ENCODE measurements at regions not wholly inside any gene's neighbourhood (a gene's known extent, or its start where the extent isn't known, plus 50 kb on each side); places are given as distances from the start of the nearest gene placed in this dataset.

GRCh38 chr9:2297771-2298170 lies 282.6 kb downstream of the SMARCA2 start:
- Histone ChIP-seq H3K4me3 (ENCODE audit: low read length) (no peak overlapping the region), H3K36me3 (ENCODE audit: control insufficient read depth, insufficient read depth, low read length, severe bottlenecking) (no peaks in the 10 kb centered on the region), H3K27me3 (replicated peaks; ENCODE audit: control insufficient read depth, insufficient read depth, low read length) (no peaks in the 10 kb centered on the region), H3K9ac (ENCODE audit: low read length) (no peak overlapping the region), H3K9me3 (ENCODE audit: control insufficient read depth, low read length) (peaks cover 6% of the 10 kb centered on the region), H3K4me1 (ENCODE audit: control insufficient read depth, insufficient read depth, low read length) (peaks cover 16% of the 10 kb centered on the region)
- no peak for DNase-seq (ENCODE audit: low read depth)

GRCh38 chr9:2298217-2298616 lies 283.1 kb downstream of the SMARCA2 start:
- no peaks in the 10 kb centered on the region for H3K27me3 ChIP-seq (replicated peaks; ENCODE audit: control insufficient read depth, insufficient read depth, low read length)
- peaks cover 6% of the 10 kb centered on the region for H3K9me3 ChIP-seq (ENCODE audit: control insufficient read depth, low read length)
- H3K4me1 ChIP-seq (ENCODE audit: control insufficient read depth, insufficient read depth, low read length) = peaks cover 13% of the 10 kb centered on the region

GRCh38 chr9:2299156-2299842 lies 284.2 kb downstream of the SMARCA2 start:
- Histone ChIP-seq H3K27me3 (replicated peaks; ENCODE audit: control insufficient read depth, insufficient read depth, low read length) (no peaks in the 10 kb centered on the region), H3K9me3 (ENCODE audit: control insufficient read depth, low read length) (peaks cover 6% of the 10 kb centered on the region), H3K36me3 (ENCODE audit: control insufficient read depth, insufficient read depth, low read length, severe bottlenecking) (no peaks in the 10 kb centered on the region), H3K9ac (ENCODE audit: low read length) (no peak overlapping the region), H3K4me1 (ENCODE audit: control insufficient read depth, insufficient read depth, low read length) (peaks cover 13% of the 10 kb centered on the region), H3K4me3 (ENCODE audit: low read length) (no peak overlapping the region)
- DNase-seq (ENCODE audit: low read depth) = no peak

More at GRCh38 chr9:2298217-2298616, 283.1 kb downstream of the SMARCA2 start:
- Histone ChIP-seq H3K9ac (ENCODE audit: low read length) (no peak overlapping the region), H3K4me3 (ENCODE audit: low read length) (no peak overlapping the region), H3K36me3 (ENCODE audit: control insufficient read depth, insufficient read depth, low read length, severe bottlenecking) (no peaks in the 10 kb centered on the region)
- no peak for DNase-seq (ENCODE audit: low read depth)

GRCh38 chr9:2299843-2300205 lies 284.7 kb downstream of the SMARCA2 start:
- Histone ChIP-seq H3K36me3 (ENCODE audit: control insufficient read depth, insufficient read depth, low read length, severe bottlenecking) (no peaks in the 10 kb centered on the region), H3K4me3 (ENCODE audit: low read length) (no peak overlapping the region), H3K9ac (ENCODE audit: low read length) (no peak overlapping the region), H3K9me3 (ENCODE audit: control insufficient read depth, low read length) (peaks cover 6% of the 10 kb centered on the region), H3K4me1 (ENCODE audit: control insufficient read depth, insufficient read depth, low read length) (peaks cover 13% of the 10 kb centered on the region), H3K27me3 (replicated peaks; ENCODE audit: control insufficient read depth, insufficient read depth, low read length) (no peaks in the 10 kb centered on the region)
- DNase-seq (ENCODE audit: low read depth) = no peak

GRCh38 chr9:2300325-2300724 lies 285.2 kb downstream of the SMARCA2 start:
- H3K36me3 ChIP-seq (ENCODE audit: control insufficient read depth, insufficient read depth, low read length, severe bottlenecking) = no peaks in the 10 kb centered on the region
- H3K4me1 ChIP-seq (ENCODE audit: control insufficient read depth, insufficient read depth, low read length) = peaks cover 13% of the 10 kb centered on the region
- H3K9me3 ChIP-seq (ENCODE audit: control insufficient read depth, low read length) = peaks cover 6% of the 10 kb centered on the region
- H3K9ac ChIP-seq (ENCODE audit: low read length) = no peak overlapping the region
- H3K27me3 ChIP-seq (replicated peaks; ENCODE audit: control insufficient read depth, insufficient read depth, low read length) = no peaks in the 10 kb centered on the region
- no peak for DNase-seq (ENCODE audit: low read depth)
- H3K4me3 ChIP-seq (ENCODE audit: low read length) = no peak overlapping the region

- H3K27me3 ChIP-seq (replicated peaks; ENCODE audit: control insufficient read depth, insufficient read depth, low read length) = no peaks in the 10 kb centered on the region
- no peaks in the 10 kb centered on the region for H3K36me3 ChIP-seq (ENCODE audit: control insufficient read depth, insufficient read depth, low read length, severe bottlenecking)
- H3K4me3 ChIP-seq (ENCODE audit: low read length) = no peak overlapping the region
- no peak for DNase-seq (ENCODE audit: low read depth)
- no peak overlapping the region for H3K9ac ChIP-seq (ENCODE audit: low read length)
- peaks cover 6% of the 10 kb centered on the region for H3K9me3 ChIP-seq (ENCODE audit: control insufficient read depth, low read length)
- peaks cover 12% of the 10 kb centered on the region for H3K4me1 ChIP-seq (ENCODE audit: control insufficient read depth, insufficient read depth, low read length)
Observed at GRCh38 chr9:2302606-2303005, 287.5 kb downstream of the SMARCA2 start.

GRCh38 chr9:2303056-2303455 lies 287.9 kb downstream of the SMARCA2 start:
- Histone ChIP-seq H3K27me3 (replicated peaks; ENCODE audit: control insufficient read depth, insufficient read depth, low read length) (no peaks in the 10 kb centered on the region), H3K4me1 (ENCODE audit: control insufficient read depth, insufficient read depth, low read length) (peaks cover 8% of the 10 kb centered on the region), H3K4me3 (ENCODE audit: low read length) (no peak overlapping the region), H3K36me3 (ENCODE audit: control insufficient read depth, insufficient read depth, low read length, severe bottlenecking) (no peaks in the 10 kb centered on the region), H3K9ac (ENCODE audit: low read length) (no peak overlapping the region), H3K9me3 (ENCODE audit: control insufficient read depth, low read length) (peaks cover 6% of the 10 kb centered on the region)
- DNase-seq (ENCODE audit: low read depth) = no peak

- H3K36me3 ChIP-seq (ENCODE audit: control insufficient read depth, insufficient read depth, low read length, severe bottlenecking) = no peaks in the 10 kb centered on the region
- no peaks in the 10 kb centered on the region for H3K4me1 ChIP-seq (ENCODE audit: control insufficient read depth, insufficient read depth, low read length)
- no peak overlapping the region for H3K4me3 ChIP-seq (ENCODE audit: low read length)
- no peaks in the 10 kb centered on the region for H3K27me3 ChIP-seq (replicated peaks; ENCODE audit: control insufficient read depth, insufficient read depth, low read length)
- H3K9me3 ChIP-seq (ENCODE audit: control insufficient read depth, low read length) = peaks cover 22% of the 10 kb centered on the region
- DNase-seq (ENCODE audit: low read depth) = peak; percentile 22
- H3K9ac ChIP-seq (ENCODE audit: low read length) = no peak overlapping the region
Observed at GRCh38 chr9:2307480-2307879, 292.3 kb downstream of the SMARCA2 start.

GRCh38 chr9:2311920-2312319 lies 296.8 kb downstream of the SMARCA2 start:
- no peak for DNase-seq (ENCODE audit: low read depth)
- no peaks in the 10 kb centered on the region for H3K36me3 ChIP-seq (ENCODE audit: control insufficient read depth, insufficient read depth, low read length, severe bottlenecking)
- no peaks in the 10 kb centered on the region for H3K27me3 ChIP-seq (replicated peaks; ENCODE audit: control insufficient read depth, insufficient read depth, low read length)
- H3K4me3 ChIP-seq (ENCODE audit: low read length) = no peak overlapping the region
- H3K4me1 ChIP-seq (ENCODE audit: control insufficient read depth, insufficient read depth, low read length) = no peaks in the 10 kb centered on the region
- peaks cover 50% of the 10 kb centered on the region for H3K9me3 ChIP-seq (ENCODE audit: control insufficient read depth, low read length)
- H3K9ac ChIP-seq (ENCODE audit: low read length) = no peak overlapping the region

- no peak overlapping the region for H3K9ac ChIP-seq (ENCODE audit: low read length)
- peaks cover 50% of the 10 kb centered on the region for H3K9me3 ChIP-seq (ENCODE audit: control insufficient read depth, low read length)
- H3K36me3 ChIP-seq (ENCODE audit: control insufficient read depth, insufficient read depth, low read length, severe bottlenecking) = no peaks in the 10 kb centered on the region
- H3K4me3 ChIP-seq (ENCODE audit: low read length) = no peak overlapping the region
- no peaks in the 10 kb centered on the region for H3K27me3 ChIP-seq (replicated peaks; ENCODE audit: control insufficient read depth, insufficient read depth, low read length)
- no peak for DNase-seq (ENCODE audit: low read depth)
- no peaks in the 10 kb centered on the region for H3K4me1 ChIP-seq (ENCODE audit: control insufficient read depth, insufficient read depth, low read length)
Observed at GRCh38 chr9:2313512-2313911, 298.4 kb downstream of the SMARCA2 start.

- no peak for DNase-seq (ENCODE audit: low read depth)
- H3K4me3 ChIP-seq (ENCODE audit: low read length) = no peak overlapping the region
- H3K36me3 ChIP-seq (ENCODE audit: control insufficient read depth, insufficient read depth, low read length, severe bottlenecking) = no peaks in the 10 kb centered on the region
- H3K4me1 ChIP-seq (ENCODE audit: control insufficient read depth, insufficient read depth, low read length) = peaks cover 7% of the 10 kb centered on the region
- peaks cover 4% of the 10 kb centered on the region for H3K27me3 ChIP-seq (replicated peaks; ENCODE audit: control insufficient read depth, insufficient read depth, low read length)
- H3K9ac ChIP-seq (ENCODE audit: low read length) = no peak overlapping the region
- peaks cover 27% of the 10 kb centered on the region for H3K9me3 ChIP-seq (ENCODE audit: control insufficient read depth, low read length)
Observed at GRCh38 chr9:2317591-2317990, 302.4 kb downstream of the SMARCA2 start.

- Histone ChIP-seq H3K27me3 (replicated peaks; ENCODE audit: control insufficient read depth, insufficient read depth, low read length) (peaks cover 4% of the 10 kb centered on the region), H3K36me3 (ENCODE audit: control insufficient read depth, insufficient read depth, low read length, severe bottlenecking) (no peaks in the 10 kb centered on the region), H3K9me3 (ENCODE audit: control insufficient read depth, low read length) (peaks cover 8% of the 10 kb centered on the region), H3K4me3 (ENCODE audit: low read length) (no peak overlapping the region), H3K9ac (ENCODE audit: low read length) (no peak overlapping the region), H3K4me1 (ENCODE audit: control insufficient read depth, insufficient read depth, low read length) (peaks cover 7% of the 10 kb centered on the region)
- DNase-seq (ENCODE audit: low read depth) = no peak
Observed at GRCh38 chr9:2319421-2319820, 302.2 kb upstream of the VLDLR start.
